HG03342 (cell line): ENCODE measurements at regions not wholly inside any gene's neighbourhood (a gene's known extent, or its start where the extent isn't known, plus 50 kb on each side); places are given as distances from the start of the nearest gene placed in this dataset.
"Not testable (repeated sequence)": the region's sequence is repeated elsewhere in the genome, so short reads cannot be mapped to it uniquely, and the experiment has no call there.

Experiments used
- ATAC-seq: cut with Tn5 transposase; IDR thresholded peaks from one replicate; pipeline ENCODE4 v1.9.1; 2021; ENCODE audit warnings: mild to moderate bottlenecking, moderate library complexity; ENCODE audit not compliant: unreplicated experiment

- ATAC-seq, result no peak
These were observed 155.1 kb upstream of the NR4A3 start for GRCh38 chr9:99666571-99666970.

- not testable (repeated sequence) for ATAC-seq
These were observed 150.8 kb upstream of the NR4A3 start for GRCh38 chr9:99670886-99671285.

DNA sequence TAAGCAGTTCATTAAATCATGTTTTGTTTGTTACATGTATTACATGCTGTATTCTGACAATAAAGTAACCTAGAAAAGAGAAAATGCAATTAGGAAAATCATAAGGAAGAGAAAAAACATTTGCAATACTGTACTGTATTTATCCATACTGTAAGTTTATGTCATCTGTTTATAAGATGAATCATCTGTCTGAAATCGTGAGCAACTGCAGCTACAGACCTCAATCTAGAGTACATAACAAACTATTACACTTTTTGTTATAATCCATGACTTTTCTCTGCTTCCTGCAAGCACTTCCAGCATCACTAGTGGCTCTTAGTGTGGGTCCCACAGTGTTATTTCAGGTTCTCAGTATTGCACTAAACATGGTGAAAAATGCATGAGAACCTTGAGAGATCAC, 144.4 kb upstream of the NR4A3 start:
- ATAC-seq, result no peak

- no peak for ATAC-seq
These were observed 143.1 kb upstream of the NR4A3 start for GRCh38 chr9:99678566-99678965.

DNA sequence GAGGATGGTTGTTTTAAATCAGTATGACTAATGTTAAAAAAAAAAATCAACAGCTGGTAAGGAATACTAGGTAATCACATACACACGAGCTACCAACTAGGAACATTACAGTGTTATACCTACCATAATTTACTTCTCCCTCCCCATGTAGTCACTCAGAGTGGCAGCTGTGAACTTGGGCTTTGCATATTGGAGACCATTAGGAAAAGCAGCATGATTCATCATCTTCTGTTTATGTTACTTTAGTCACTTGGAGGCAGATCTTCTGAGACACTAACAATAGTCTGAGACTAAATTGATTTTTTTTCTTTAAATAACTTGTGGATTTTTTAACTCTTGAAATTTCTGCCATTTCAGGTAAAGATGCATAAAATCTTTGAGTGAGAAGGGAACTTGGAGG, 141.5 kb upstream of the NR4A3 start:
- no peak for ATAC-seq

DNA sequence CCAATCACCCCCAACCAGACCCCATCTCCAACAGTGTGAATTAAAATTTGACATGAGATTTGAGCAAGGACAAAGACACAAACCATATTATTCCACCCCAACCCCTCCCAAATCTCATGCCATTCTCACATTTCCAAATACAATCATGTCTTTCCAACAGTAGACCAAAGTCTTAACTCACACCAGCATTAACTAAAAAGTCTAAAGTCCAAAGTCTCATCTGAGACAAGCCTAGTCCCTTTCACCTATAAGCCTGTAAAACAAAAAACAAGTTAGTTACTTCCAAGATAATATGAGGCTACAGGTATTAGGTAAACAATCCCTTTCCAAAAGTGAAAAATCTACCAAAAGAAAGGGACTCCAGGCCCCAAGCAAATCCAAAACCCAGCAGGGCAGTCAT, 140.6 kb upstream of the NR4A3 start:
- ATAC-seq, result no peak

- no peak for ATAC-seq
These were observed 139.3 kb upstream of the NR4A3 start for GRCh38 chr9:99682378-99682777.

DNA sequence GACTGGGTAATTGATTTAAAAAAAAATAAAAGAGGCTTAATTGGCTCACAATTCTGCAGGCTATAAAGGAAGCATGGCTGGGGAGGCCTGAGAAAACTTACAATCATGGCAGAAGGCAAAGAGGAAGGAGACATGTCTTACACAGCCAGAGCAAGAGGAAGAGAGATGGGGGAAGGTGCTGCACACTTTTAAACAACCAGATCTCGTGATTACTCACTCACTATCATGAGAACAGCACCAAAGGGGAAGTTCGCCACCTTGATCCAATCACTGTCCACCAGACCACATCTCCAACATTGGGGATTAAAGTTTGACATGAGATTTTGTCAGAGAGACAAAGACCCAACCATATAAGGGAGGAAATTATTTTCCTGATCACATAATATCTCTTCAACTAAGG, 138.8 kb upstream of the NR4A3 start:
- ATAC-seq, result no peak

DNA sequence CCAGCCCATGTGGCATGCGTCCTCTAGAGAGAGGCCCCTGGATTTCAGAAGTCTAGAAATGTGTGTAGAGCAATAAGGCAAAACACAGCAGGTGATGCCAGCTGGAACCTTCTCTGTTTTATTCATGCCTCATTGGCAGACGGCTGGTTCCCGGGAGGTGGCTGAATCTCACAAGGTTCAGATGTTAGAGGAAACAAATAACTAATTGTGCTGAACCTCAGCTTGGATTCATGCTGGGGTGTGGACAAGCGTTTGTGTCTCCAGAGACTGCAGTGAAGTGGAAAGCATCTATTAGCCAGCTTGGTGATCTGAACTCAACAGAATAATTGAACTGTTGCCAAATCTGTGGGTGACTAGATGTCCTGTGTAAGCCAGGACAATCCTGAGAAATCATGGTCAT, 131.1 kb upstream of the NR4A3 start:
- no peak for ATAC-seq

GRCh38 chr9:99693888-99694287, 127.8 kb upstream of the NR4A3 start:
- no peak for ATAC-seq

DNA sequence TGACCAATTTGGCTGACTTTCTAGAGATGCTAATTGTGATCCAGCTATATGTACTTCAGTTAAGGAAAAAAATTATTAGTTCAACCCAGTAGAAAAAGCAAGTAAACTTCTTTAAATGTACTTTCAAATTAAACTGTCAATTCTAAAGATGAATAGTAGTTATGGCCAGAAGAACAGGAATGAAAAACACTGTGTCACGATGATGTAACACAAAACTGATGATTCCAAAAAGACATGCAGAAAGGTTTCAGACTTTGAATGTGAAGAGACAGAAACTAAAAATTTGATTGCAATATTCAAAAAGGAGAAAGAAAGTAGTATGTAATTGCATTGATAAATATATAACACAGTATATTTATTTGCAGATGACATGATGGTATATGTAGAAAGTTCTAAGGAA, 127.3 kb upstream of the NR4A3 start:
- no peak for ATAC-seq

GRCh38 chr9:99699396-99699795, 122.3 kb upstream of the NR4A3 start:
- ATAC-seq, result no peak

DNA sequence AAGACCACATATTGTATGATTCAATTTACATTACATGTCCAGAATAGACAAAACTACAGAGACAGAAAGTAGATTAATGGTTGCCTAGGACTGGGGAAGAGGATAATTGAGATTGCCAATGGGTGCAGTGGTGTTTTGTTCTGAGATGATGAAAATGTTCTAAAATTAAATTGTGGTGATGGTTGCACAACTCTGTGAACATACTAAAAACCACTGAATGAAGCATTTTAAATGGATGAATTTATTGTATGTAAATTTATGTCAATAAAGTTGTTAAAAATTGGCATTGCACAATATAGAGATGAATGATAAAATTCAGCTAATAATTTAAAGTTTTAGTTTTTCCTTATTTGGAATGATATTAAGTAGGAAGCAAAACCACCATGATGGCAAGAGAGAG, 109.5 kb upstream of the NR4A3 start:
- ATAC-seq, result no peak

DNA sequence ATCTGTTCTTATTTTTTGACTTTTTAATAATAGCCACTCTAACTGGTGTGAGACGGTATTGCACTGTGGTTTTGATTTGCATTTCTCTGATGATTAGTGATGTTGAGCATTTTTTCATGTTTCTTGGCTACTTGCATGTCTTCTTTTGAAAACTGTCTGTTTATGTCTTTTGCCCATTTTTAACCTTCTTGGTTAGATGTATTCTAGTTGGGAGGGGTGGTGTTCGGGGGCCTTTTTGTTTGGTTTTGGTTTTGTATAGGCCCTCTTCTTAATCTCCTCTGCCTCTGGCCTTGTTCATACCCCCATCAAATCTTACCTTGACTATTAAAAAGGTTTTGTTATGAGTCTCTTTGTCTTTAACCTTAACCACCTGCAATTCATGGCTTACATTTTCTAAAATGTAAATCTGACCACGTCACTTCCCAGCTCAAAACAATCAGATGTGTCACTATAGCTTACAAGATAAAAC, 107.8 kb upstream of the NR4A3 start:
- no peak for ATAC-seq

DNA sequence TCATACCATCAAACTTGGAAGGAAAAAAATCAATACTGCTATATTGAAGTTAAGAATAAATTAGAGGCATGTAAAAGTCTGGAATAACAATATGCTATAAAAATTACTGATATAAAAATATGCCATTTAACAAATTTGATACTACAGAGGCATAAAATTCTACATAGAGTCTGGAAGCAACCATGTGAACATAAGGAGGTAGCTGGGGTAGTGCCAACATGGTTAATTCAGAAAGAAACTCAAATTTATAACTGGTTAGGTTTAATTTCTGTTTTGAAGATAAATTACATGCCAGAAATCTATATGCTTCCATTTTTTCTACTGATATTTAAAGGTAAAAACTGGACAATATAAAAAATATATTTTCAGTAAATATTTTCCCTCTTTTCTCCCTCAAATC, 103.1 kb upstream of the NR4A3 start:
- no peak for ATAC-seq

DNA sequence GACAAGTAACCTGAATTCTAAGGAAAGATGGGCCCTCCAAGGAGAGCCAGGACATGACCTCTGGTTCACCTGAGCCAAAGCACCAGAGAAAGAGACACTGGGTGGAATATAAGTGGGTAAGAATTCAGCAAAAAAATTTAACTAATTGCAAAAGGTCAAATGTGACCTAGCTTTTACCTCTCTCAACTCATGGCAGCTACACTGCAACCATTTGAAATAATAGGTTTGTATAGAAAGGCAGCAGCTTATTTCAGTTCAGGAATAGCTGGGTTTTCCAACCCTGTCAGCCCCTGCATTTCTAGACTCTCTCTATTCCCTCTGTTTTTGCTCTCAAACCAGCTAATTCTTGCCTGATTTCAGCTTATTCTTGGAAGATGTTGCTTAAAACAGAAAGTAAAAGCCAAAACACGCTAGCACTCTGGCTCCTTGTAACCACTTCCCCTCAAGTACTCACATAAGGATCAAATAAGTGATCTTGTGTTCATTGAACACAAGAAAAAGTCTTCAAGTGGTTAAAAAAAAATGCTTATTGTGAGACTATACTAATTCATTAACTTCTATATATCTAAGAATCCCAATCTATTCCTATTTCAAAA, 101.1 kb upstream of the NR4A3 start:
- peak; percentile 82 for ATAC-seq

GRCh38 chr9:99721898-99722297, 99.8 kb upstream of the NR4A3 start:
- ATAC-seq, result no peak

GRCh38 chr9:99722877-99723276, 98.8 kb upstream of the NR4A3 start:
- ATAC-seq, result no peak

- ATAC-seq, result no peak
These were observed 97.0 kb upstream of the NR4A3 start for GRCh38 chr9:99724640-99725039.

DNA sequence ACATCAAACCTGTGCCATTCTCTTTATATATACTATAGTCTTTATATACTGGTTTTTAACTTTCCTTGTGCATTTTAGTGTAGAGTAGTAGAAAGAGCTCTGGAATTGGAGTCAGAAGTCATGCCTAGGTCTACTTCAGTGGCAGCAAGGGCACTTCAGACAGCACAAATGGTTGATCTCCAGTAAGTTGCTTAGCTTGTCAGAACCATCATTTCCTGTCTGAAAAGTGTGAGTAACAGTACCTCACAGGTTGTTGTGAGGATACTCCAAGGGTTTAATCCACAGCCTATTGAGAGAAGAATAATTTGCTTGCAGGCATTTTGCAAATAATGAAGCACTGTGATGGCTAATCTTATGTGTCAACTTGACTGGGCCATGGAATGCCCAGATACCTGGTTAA, 95.8 kb upstream of the NR4A3 start:
- no peak for ATAC-seq

DNA sequence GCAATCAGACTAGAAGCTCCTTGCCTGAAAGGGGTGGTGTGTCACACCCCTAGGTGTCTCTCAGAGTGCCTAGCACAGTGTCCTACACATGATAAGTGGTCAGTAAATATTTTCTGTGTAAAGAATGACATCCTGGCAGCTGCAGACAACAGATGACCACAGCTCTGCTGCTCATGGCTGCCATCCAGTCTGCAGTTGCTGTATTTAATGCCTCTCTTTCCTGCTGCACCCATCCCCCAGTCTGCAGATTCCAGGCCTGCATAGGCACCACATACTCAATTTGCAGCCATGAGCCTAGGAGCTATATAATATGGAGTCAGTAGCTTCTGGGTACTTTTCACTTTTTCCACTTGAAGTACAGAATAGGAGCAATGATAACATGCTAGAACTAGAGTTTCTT, 94.9 kb upstream of the NR4A3 start:
- no peak for ATAC-seq

DNA sequence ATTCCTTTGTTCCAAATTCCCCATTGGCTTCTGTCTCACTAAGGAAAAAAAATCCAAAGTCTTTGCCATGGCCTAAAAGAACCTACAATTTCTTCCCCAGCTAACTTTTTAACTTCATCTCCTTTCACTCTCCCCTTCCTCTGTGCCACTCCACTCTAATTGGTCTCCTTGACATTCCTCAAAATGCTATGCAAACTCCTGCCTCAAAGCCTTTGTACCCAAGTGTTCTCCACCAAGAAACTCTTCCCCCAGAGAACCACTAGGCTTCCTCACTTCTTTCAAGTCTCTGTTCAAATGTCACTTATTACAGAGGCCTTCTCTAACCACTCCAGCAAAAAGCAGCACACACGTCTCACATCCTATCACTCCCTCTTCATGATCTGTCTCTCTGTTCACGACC, 91.6 kb upstream of the NR4A3 start:
- ATAC-seq, result no peak

DNA sequence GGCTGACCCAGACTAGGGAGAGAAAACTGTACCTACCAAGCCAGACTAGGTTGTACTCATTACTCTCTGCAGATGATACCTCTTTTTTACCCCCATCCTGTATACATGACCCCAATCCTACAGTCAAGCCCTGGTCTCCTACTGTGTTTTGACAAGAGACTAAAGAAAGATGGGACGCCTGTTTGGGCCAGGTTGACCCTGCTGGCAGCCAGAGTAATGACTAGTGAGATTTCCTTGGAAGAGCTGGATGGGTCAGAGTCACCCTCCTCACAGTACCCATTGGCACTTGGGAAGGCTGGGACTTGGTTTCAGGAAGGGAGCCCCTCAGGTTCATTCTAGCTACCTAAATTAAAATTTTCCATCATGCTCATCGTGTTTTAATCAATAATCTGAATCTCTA, 89.7 kb upstream of the NR4A3 start:
- ATAC-seq, result no peak

GRCh38 chr9:99732715-99733114, 89.0 kb upstream of the NR4A3 start:
- no peak for ATAC-seq
